Gastrocnemius medialis (tissue), 4 donors: ENCODE measurements at regions not wholly inside any gene's neighbourhood (a gene's known extent, or its start where the extent isn't known, plus 50 kb on each side); places are given as distances from the start of the nearest gene placed in this dataset.

Experiments
- CTCF ChIP-seq, 5 experiments: fragments of 450-650 bp in 3 of 5; fragments of 200-600 bp in 2 of 5; sonication (generic) in 2 of 5; IDR thresholded peaks in 4 of 5; conservative IDR thresholded peaks in 1 of 5; 1 replicate in 4 of 5; 2 replicates in 1 of 5; pipeline ENCODE4 v1.5.1; 2016 to 2019; ENCODE audit warnings: antibody characterized with exemption in 5 of 5, mild to moderate bottlenecking in 3 of 5, moderate library complexity in 3 of 5
- POLR2A ChIP-seq, 2 donors: fragments of 450-650 bp; IDR thresholded peaks; one replicate each; pipeline ENCODE4 v1.6.1; 2017; ENCODE audit warnings: antibody characterized with exemption in 2 of 2, mild to moderate bottlenecking in 2 of 2, moderate library complexity in 2 of 2

GRCh38 chr1:73105755-73106154, 823.4 kb upstream of the NEGR1 start:
- TF ChIP-seq CTCF (IDR thresholded peaks at IDR 0.05 in 4 of 5, conservative IDR thresholded peaks at IDR 0.05 in 1 of 5) (no peak), POLR2A (IDR thresholded peaks at IDR 0.05) (no peak)
